Spleen (tissue), 7 donors: ENCODE measurements at regions not wholly inside any gene's neighbourhood (a gene's known extent, or its start where the extent isn't known, plus 50 kb on each side); places are given as distances from the start of the nearest gene placed in this dataset.

Experiments used
- CTCF ChIP-seq, 11 experiments: fragments of 200-600 bp in 7 of 11; fragments of 450-650 bp in 4 of 11; sonication (generic) in 4 of 11; IDR thresholded peaks in 8 of 11; conservative IDR thresholded peaks in 3 of 11; 1 replicate in 7 of 11; 2 replicates in 4 of 11; pipeline versions ENCODE4 v1.4.0 to v1.8.0; 2016 to 2021; ENCODE audit warnings: antibody characterized with exemption in 11 of 11, inconsistent platforms in 4 of 11, mild to moderate bottlenecking in 1 of 11
- POLR2A ChIP-seq, 3 donors: fragments of 450-650 bp; IDR thresholded peaks; one replicate each; pipeline ENCODE4 v1.5.1; 2017; ENCODE audit warnings: antibody characterized with exemption in 3 of 3, mild to moderate bottlenecking in 1 of 3
- donor health status: DM: no; HTN: no; CAD: no; lungs with moderate emphysema.
- donor health status: DM: no; HTN: no; CAD: no.
- donor health status: DM: no; HTN: no; CAD: no.

DNA sequence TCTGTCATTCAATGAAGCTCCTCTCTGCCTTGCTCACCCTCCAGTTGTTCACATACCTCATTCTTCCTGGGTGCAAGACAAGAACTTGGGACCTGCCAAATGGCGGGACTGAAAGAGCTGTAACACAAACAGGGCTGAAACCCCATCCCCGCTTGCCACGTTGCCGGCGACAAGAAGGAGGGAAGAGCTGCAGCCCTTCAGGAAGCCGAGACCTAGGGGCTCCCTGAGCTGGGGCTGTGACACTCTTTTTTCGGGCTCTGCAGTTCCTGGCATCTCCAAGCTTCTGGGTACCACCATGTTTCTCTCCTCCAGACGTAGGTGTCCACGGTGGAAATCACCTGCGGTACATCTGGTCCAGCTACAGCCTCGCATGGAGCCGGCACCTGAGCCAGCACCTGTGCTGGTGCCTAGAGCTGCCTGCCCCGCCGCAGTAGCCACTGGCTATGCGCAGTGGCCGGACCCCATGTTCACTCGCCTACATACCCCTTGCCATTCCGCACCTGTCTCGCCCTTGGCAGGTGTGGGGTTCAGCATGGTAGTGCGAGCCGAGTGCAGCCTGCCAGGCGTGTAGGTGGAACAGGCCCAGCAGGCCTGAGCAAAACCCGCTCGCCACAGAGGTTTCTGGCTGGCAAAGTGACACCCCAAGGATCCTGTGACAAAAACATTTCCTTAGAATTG, 367.0 kb upstream of the NEGR1 start:
- TF ChIP-seq CTCF (IDR thresholded peaks at IDR 0.05 in 8 of 11, conservative IDR thresholded peaks at IDR 0.05 in 3 of 11) (no peak), POLR2A (IDR thresholded peaks at IDR 0.05) (no peak)
